NCI-H524 (cell line): ENCODE measurements at regions not wholly inside any gene's neighbourhood (a gene's known extent, or its start where the extent isn't known, plus 50 kb on each side); places are given as distances from the start of the nearest gene placed in this dataset.
"Not testable (repeated sequence)": the region's sequence is repeated elsewhere in the genome, so short reads cannot be mapped to it uniquely, and the experiment has no call there.

Experiments
- DNase-seq, 2 experiments: peaks; one replicate each; lab custom pipeline; 2025; lab: John Stamatoyannopoulos, UW

GRCh38 chr3:130569461-130570365 is 52.7 kb downstream of the COL6A6 start:
- DNase-seq = no peak

- DNase-seq = no peak
Measured at GRCh38 chr3:130572769-130573168, 55.8 kb downstream of the COL6A6 start.

GRCh38 chr3:130576375-130577266 is 59.6 kb downstream of the COL6A6 start:
- DNase-seq = no peak

- DNase-seq = no peak
Measured at GRCh38 chr3:130582457-130583153, 65.6 kb downstream of the COL6A6 start.

GRCh38 chr3:130594749-130595148 is 77.8 kb downstream of the COL6A6 start:
- DNase-seq = not testable (repeated sequence)

GRCh38 chr3:130596484-130596883 is 79.5 kb downstream of the COL6A6 start:
- DNase-seq = no peak

GRCh38 chr3:130601442-130601971 is 84.5 kb downstream of the COL6A6 start:
- peak; percentile 58 to 92 for DNase-seq

- DNase-seq = no peak
Measured at GRCh38 chr3:130604806-130605205, 87.8 kb downstream of the COL6A6 start.

- DNase-seq = no peak
Measured at GRCh38 chr3:130606336-130606735, 89.4 kb downstream of the COL6A6 start.

GRCh38 chr3:130607553-130608154 is 90.7 kb downstream of the COL6A6 start:
- DNase-seq = peak; percentile 74 to 94

- peak in 1 of 2 experiments; percentile 41 for DNase-seq
Measured at GRCh38 chr3:130609166-130609979, 92.4 kb downstream of the COL6A6 start.

GRCh38 chr3:130619196-130619595 is 102.2 kb downstream of the COL6A6 start:
- no peak for DNase-seq

- no peak for DNase-seq
Measured at GRCh38 chr3:130621824-130622223, 104.8 kb downstream of the COL6A6 start.

GRCh38 chr3:130626049-130626448 is 109.1 kb downstream of the COL6A6 start:
- no peak for DNase-seq

- DNase-seq = no peak
Measured at GRCh38 chr3:130627143-130627855, 110.3 kb downstream of the COL6A6 start.

GRCh38 chr3:130627882-130628281 is 110.9 kb downstream of the COL6A6 start:
- no peak for DNase-seq
